ENCODE measurements at regions not wholly inside any gene's neighbourhood (a gene's known extent, or its start where the extent isn't known, plus 50 kb on each side); places are given as distances from the start of the nearest gene placed in this dataset.
A peak's percentile ranks its signal among the peaks of the same experiment; 100 is the strongest.

- H3K4me3 ChIP-seq: no peak overlapping the region
Measured at GRCh38 chr6:8589941-8590729, 154.8 kb upstream of the SLC35B3 start.

GRCh38 chr6:8588176-8588575 is 152.8 kb upstream of the SLC35B3 start:
- Histone ChIP-seq H3K36me3 (no peaks in the 10 kb centered on the region), H3K27ac (no peak overlapping the region), H3K4me1 (ENCODE audit: low read depth) (no peaks in the 10 kb centered on the region), H3K27me3 (no peaks in the 10 kb centered on the region), H3K9me3 (ENCODE audit: low read depth) (no peaks in the 10 kb centered on the region), H3K4me3 (no peak overlapping the region)
- TF ChIP-seq, protein P1, sequence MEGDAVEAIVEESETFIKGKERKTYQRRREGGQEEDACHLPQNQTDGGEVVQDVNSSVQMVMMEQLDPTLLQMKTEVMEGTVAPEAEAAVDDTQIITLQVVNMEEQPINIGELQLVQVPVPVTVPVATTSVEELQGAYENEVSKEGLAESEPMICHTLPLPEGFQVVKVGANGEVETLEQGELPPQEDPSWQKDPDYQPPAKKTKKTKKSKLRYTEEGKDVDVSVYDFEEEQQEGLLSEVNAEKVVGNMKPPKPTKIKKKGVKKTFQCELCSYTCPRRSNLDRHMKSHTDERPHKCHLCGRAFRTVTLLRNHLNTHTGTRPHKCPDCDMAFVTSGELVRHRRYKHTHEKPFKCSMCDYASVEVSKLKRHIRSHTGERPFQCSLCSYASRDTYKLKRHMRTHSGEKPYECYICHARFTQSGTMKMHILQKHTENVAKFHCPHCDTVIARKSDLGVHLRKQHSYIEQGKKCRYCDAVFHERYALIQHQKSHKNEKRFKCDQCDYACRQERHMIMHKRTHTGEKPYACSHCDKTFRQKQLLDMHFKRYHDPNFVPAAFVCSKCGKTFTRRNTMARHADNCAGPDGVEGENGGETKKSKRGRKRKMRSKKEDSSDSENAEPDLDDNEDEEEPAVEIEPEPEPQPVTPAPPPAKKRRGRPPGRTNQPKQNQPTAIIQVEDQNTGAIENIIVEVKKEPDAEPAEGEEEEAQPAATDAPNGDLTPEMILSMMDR (IDR thresholded peaks at IDR 0.05; ENCODE audit: low read depth, low read length): no peak
- no peak for DNase-seq (ENCODE audit: low read depth in 1 of 2, low spot score in 1 of 2)

More at GRCh38 chr6:8589941-8590729, 154.8 kb upstream of the SLC35B3 start:
- Histone ChIP-seq H3K4me1 (ENCODE audit: low read depth) (no peaks in the 10 kb centered on the region), H3K9me3 (ENCODE audit: low read depth) (no peaks in the 10 kb centered on the region), H3K27ac (no peak overlapping the region), H3K27me3 (no peaks in the 10 kb centered on the region), H3K36me3 (no peaks in the 10 kb centered on the region)
- DNase-seq (ENCODE audit: low read depth in 1 of 2, low spot score in 1 of 2): peak in 1 of 2 donors; percentile 23
- TF ChIP-seq, protein P1 (IDR thresholded peaks at IDR 0.05; ENCODE audit: low read depth, low read length): no peak

GRCh38 chr6:8583291-8583690 is 147.9 kb upstream of the SLC35B3 start:
- Histone ChIP-seq H3K4me1 (ENCODE audit: low read depth) (no peaks in the 10 kb centered on the region), H3K27ac (no peak overlapping the region), H3K36me3 (no peaks in the 10 kb centered on the region)

DNA sequence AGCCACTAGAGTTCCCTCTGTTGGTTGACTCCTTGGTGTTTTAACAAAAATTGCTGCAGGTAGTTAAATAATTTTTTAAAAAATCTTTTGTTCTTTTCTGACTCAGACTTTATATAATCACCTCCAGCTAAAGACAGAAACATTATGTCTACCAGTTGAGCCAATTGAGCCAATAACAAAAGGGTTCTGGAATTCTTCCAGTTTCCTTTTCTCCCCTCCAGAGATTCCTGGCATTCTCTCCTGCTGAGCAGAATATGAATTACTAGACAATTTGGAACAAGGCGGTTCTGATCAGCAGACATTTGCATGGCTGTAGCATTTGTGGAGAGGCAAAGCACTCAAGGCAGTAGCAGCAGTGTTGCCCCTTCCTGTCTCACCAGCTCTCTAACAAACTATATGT is 144.0 kb upstream of the SLC35B3 start:
- no peaks in the 10 kb centered on the region for H3K36me3 ChIP-seq
- DNase-seq (ENCODE audit: low read depth in 1 of 2, low spot score in 1 of 2): no peak
- H3K4me3 ChIP-seq: no peak overlapping the region
- TF ChIP-seq, protein P1 (IDR thresholded peaks at IDR 0.05; ENCODE audit: low read depth, low read length): no peak
- H3K27me3 ChIP-seq: no peaks in the 10 kb centered on the region
- no peak overlapping the region for H3K27ac ChIP-seq
- no peaks in the 10 kb centered on the region for H3K9me3 ChIP-seq (ENCODE audit: low read depth)
- no peaks in the 10 kb centered on the region for H3K4me1 ChIP-seq (ENCODE audit: low read depth)

More at GRCh38 chr6:8583291-8583690, 147.9 kb upstream of the SLC35B3 start:
- no peak overlapping the region for H3K4me3 ChIP-seq
- H3K27me3 ChIP-seq: no peaks in the 10 kb centered on the region
- no peak for DNase-seq (ENCODE audit: low read depth in 1 of 2, low spot score in 1 of 2)
- H3K9me3 ChIP-seq (ENCODE audit: low read depth): no peaks in the 10 kb centered on the region
- TF ChIP-seq, protein P1 (IDR thresholded peaks at IDR 0.05; ENCODE audit: low read depth, low read length): no peak

DNA sequence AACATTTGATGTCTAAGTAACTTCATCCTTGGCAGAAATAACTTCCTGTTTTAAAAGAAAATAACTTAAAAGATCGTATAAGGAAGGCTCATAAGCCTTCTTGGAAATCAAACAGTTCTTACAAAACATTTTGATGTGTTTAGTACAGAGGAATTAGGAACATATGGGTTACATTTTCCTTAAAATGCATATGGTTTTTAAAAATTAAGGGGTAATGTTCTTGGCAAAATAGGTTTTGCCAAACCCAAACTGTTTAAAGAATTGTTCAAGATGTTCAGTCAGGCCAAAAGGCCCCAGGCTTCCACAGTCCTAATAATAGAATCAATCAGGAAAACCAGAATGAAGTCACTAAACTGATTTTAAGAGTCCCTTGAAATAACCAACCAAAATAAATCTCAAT is 142.7 kb upstream of the SLC35B3 start:
- Histone ChIP-seq H3K4me3 (no peak overlapping the region), H3K9me3 (ENCODE audit: low read depth) (no peaks in the 10 kb centered on the region), H3K27ac (no peak overlapping the region), H3K4me1 (ENCODE audit: low read depth) (no peaks in the 10 kb centered on the region), H3K36me3 (no peaks in the 10 kb centered on the region), H3K27me3 (no peaks in the 10 kb centered on the region)
- no peak for DNase-seq (ENCODE audit: low read depth in 1 of 2, low spot score in 1 of 2)
- TF ChIP-seq, protein P1 (IDR thresholded peaks at IDR 0.05; ENCODE audit: low read depth, low read length): no peak
